H9 (cell line): ENCODE measurements at regions not wholly inside any gene's neighbourhood (a gene's known extent, or its start where the extent isn't known, plus 50 kb on each side); places are given as distances from the start of the nearest gene placed in this dataset.

Experiments used
- DNase-seq: peaks from one replicate; pipeline ENCODE4 v3.0.0-alpha.2; 2017
- H2AFZ ChIP-seq: one replicate; pipeline ENCODE4 v1.6.1; 2013; ENCODE audit warnings: mild to moderate bottlenecking, low read length, control low read depth, moderate library complexity
- H2AK5ac ChIP-seq: 2 replicates; pipeline ENCODE4 v1.6.1; 2013; ENCODE audit warnings: low read length, control low read depth, mixed read lengths; ENCODE audit not compliant: insufficient read length
- H2BK120ac ChIP-seq: one replicate; pipeline ENCODE4 v1.6.1; 2013; ENCODE audit warnings: low read depth, mild to moderate bottlenecking, low read length, control low read depth, inconsistent platforms; ENCODE audit not compliant: poor library complexity, severe bottlenecking
- H2BK12ac ChIP-seq: 2 replicates; pipeline ENCODE4 v1.6.1; 2013; ENCODE audit warnings: low read length, control low read depth, mixed read lengths, low read depth; ENCODE audit not compliant: insufficient read length
- H2BK15ac ChIP-seq: 2 replicates; pipeline ENCODE4 v1.6.1; 2013; ENCODE audit warnings: low read depth, low read length, control low read depth
- H2BK20ac ChIP-seq: one replicate; pipeline ENCODE4 v1.6.1; 2013; ENCODE audit warnings: low read depth, mild to moderate bottlenecking, low read length, control low read depth, inconsistent platforms; ENCODE audit not compliant: poor library complexity, severe bottlenecking
- H2BK5ac ChIP-seq: 2 replicates; pipeline ENCODE4 v1.6.1; 2013; ENCODE audit warnings: low read length, control low read depth, mixed read lengths; ENCODE audit not compliant: insufficient read length
- H3K14ac ChIP-seq: 2 replicates; pipeline ENCODE4 v1.6.1; 2013; ENCODE audit warnings: low read length, control low read depth; ENCODE audit not compliant: insufficient read depth
- H3K18ac ChIP-seq: 2 replicates; pipeline ENCODE4 v1.6.1; 2013; ENCODE audit warnings: low read depth, mild to moderate bottlenecking, mixed read lengths, low read length, control low read depth; ENCODE audit not compliant: insufficient read length
- H3K23ac ChIP-seq: 2 replicates; pipeline ENCODE4 v1.6.1; 2013; ENCODE audit warnings: low read length, control low read depth, mixed read lengths, low read depth; ENCODE audit not compliant: insufficient read length
- H3K23me2 ChIP-seq: 2 replicates; pipeline ENCODE4 v1.6.1; 2013; ENCODE audit warnings: low read depth, mild to moderate bottlenecking, mixed read lengths, low read length, control low read depth; ENCODE audit not compliant: insufficient read length, poor library complexity, severe bottlenecking
- H3K27ac ChIP-seq: 2 replicates; pipeline ENCODE4 v1.5.1; 2013; ENCODE audit warnings: low read length, control low read depth, mixed read lengths, low read depth; ENCODE audit not compliant: insufficient read length
- H3K27me3 ChIP-seq: 2 replicates; pipeline ENCODE4 v1.6.1; 2013; ENCODE audit warnings: low read length, control low read depth, inconsistent platforms; ENCODE audit not compliant: insufficient read depth
- H3K4ac ChIP-seq: 2 replicates; pipeline ENCODE4 v1.6.1; 2013; ENCODE audit warnings: low read depth, mild to moderate bottlenecking, control low read depth, inconsistent platforms, low read length, moderate library complexity
- H3K4me1 ChIP-seq: 2 replicates; pipeline ENCODE4 v1.6.1; 2013; ENCODE audit warnings: low read length, control low read depth, inconsistent platforms; ENCODE audit not compliant: insufficient read depth
- H3K4me2 ChIP-seq: 2 replicates; pipeline ENCODE4 v1.6.1; 2013; ENCODE audit warnings: low read length, control low read depth, mixed read lengths; ENCODE audit not compliant: insufficient read length, insufficient read depth
- H3K56ac ChIP-seq: 2 replicates; pipeline ENCODE4 v1.6.1; 2013; ENCODE audit warnings: low read depth, mild to moderate bottlenecking, mixed read lengths, low read length, control low read depth; ENCODE audit not compliant: insufficient read length
- H3K79me1 ChIP-seq: 2 replicates; pipeline ENCODE4 v1.6.1; 2013; ENCODE audit warnings: low read depth, mild to moderate bottlenecking, moderate library complexity, low read length, control low read depth, inconsistent platforms; ENCODE audit not compliant: insufficient read depth, poor library complexity, severe bottlenecking
- H3K79me2 ChIP-seq: 2 replicates; pipeline ENCODE4 v1.6.1; 2013; ENCODE audit warnings: low read length, control low read depth, inconsistent platforms; ENCODE audit not compliant: insufficient read depth
- H3K9ac ChIP-seq: 2 replicates; pipeline ENCODE4 v1.6.1; 2013; ENCODE audit warnings: low read length, control low read depth, mixed read lengths; ENCODE audit not compliant: insufficient read length; ENCODE audit errors: extremely low read depth
- H3K9me3 ChIP-seq: one replicate; pipeline ENCODE4 v1.6.1; 2013; ENCODE audit warnings: low read depth, low read length, inconsistent platforms; ENCODE audit not compliant: control insufficient read depth
- H3T11ph ChIP-seq: one replicate; pipeline ENCODE4 v1.6.1; 2013; ENCODE audit warnings: mild to moderate bottlenecking, low read length, control low read depth, inconsistent platforms
- H4K20me1 ChIP-seq: one replicate; pipeline ENCODE4 v1.6.1; 2013; ENCODE audit not compliant: control insufficient read depth, insufficient read length, insufficient read depth
- H4K5ac ChIP-seq: 2 replicates; pipeline ENCODE4 v1.6.1; 2013; ENCODE audit warnings: low read depth, mild to moderate bottlenecking, mixed read lengths, low read length, control low read depth; ENCODE audit not compliant: insufficient read length
- H4K8ac ChIP-seq: replicated peaks from 2 replicates; pipeline ENCODE4 v1.6.1; 2013; ENCODE audit warnings: low read length, control low read depth, mixed read lengths, low read depth; ENCODE audit not compliant: insufficient read length
- H4K91ac ChIP-seq: 2 replicates; pipeline ENCODE4 v1.6.1; 2013; ENCODE audit warnings: low read depth, mild to moderate bottlenecking, moderate library complexity, mixed read lengths, low read length, control low read depth; ENCODE audit not compliant: insufficient read length
- H3K27ac Mint-ChIP-seq, 3 experiments: 2 replicates in 2 of 3; 3 replicates in 1 of 3; pipeline ENCODE4 v1.8.0; 2020 to 2021; ENCODE audit warnings: mixed read lengths in 3 of 3, mild to moderate bottlenecking in 1 of 3, moderate library complexity in 1 of 3
- H3K27me3 Mint-ChIP-seq: 2 replicates; pipeline ENCODE4 v1.8.0; 2021; ENCODE audit warnings: low read depth, mild to moderate bottlenecking, moderate library complexity, mixed read lengths
- H3K36me3 Mint-ChIP-seq, 3 experiments: 2 replicates in 2 of 3; 3 replicates in 1 of 3; pipeline ENCODE4 v1.8.0; 2020 to 2021; ENCODE audit warnings: low read depth in 3 of 3, mixed read lengths in 3 of 3; ENCODE audit not compliant: insufficient read depth in 1 of 3
- H3K4me1 Mint-ChIP-seq, 2 experiments: 2 replicates each; pipeline ENCODE4 v1.8.0; 2020; ENCODE audit warnings: mixed read lengths in 2 of 2
- H3K4me3 Mint-ChIP-seq, 2 experiments: 2 replicates in 1 of 2; 3 replicates in 1 of 2; pipeline ENCODE4 v1.8.0; 2020 to 2021; ENCODE audit warnings: mild to moderate bottlenecking in 2 of 2, mixed read lengths in 2 of 2, moderate library complexity in 1 of 2
- H3K9me3 Mint-ChIP-seq, 2 experiments: 2 replicates in 1 of 2; 3 replicates in 1 of 2; pipeline ENCODE4 v1.8.0; 2020; ENCODE audit warnings: mild to moderate bottlenecking in 2 of 2, mixed read lengths in 2 of 2, moderate library complexity in 1 of 2
- WGBS: extraction: QIAGEN DNeasy Blood & Tissue Kit; methylation state at CpG from one replicate; pipeline ENCODE4 v1.1.7; 2013; ENCODE audit warnings: missing lambda C conversion rate, low lambda C conversion rate, mixed read lengths; ENCODE audit not compliant: insufficient read length; ENCODE audit errors: extremely low coverage; 5-methylcytosine and 5-hydroxymethylcytosine counted together
- TF ChIP-seq, protein P1 (sequence below): fragments of 200-600 bp; sonication (generic); conservative IDR thresholded peaks from 3 replicates; pipeline ENCODE4 v1.8.0; 2021; ENCODE audit warnings: antibody characterized with exemption, mild to moderate bottlenecking

DNA sequence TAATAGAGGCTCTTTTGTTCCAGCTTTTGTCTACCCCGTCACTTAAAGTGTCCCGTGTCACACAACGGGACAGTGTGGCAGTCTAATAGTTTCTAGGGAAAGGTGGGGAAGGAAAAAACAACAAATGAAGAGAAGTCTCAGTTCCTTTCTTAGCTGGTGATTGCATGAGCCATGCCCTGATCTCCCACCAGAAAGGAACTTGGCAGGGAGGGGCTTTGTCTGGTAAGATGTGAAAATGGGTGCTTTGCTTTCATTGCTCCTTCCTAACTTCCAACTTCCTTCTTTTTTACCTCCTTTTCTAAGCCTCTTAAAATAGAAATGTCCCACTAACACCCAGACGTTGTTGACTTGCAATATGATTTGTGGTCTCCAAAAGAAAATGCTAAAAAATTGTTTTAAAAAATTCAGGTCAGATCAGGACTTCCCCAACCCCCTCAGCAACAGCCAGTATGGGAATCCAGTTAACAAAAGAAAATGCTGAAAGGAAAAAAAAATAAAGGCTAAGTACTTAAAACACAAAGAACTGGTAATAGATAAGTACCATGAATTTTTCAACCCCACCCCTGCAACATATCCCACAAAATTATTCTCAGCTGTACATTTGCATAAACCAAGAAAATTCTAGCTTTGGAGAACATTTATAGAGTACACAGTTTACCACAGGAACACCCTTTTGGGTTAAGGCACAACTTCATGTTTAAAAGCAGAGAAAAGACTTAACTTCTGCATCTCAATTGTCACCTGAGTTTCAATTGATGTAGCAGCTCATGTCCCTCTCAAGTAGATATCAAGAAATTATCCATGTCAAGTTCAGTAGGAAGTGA, 106.2 kb downstream of the NIBAN1 start:
- H3K36me3 Mint-ChIP-seq: no peaks in the 10 kb centered on the region
- H3K79me2 ChIP-seq: no peaks in the 10 kb centered on the region
- no peak overlapping the region for H2BK20ac ChIP-seq
- H3K9me3 ChIP-seq: no peaks in the 10 kb centered on the region
- peak overlapping the region in 1 of 3 experiments; percentile 3; a peak in 2 of 7 replicates for H3K27ac Mint-ChIP-seq
- H3K79me1 ChIP-seq: no peaks in the 10 kb centered on the region
- no peak overlapping the region for H3K4me2 ChIP-seq
- no peaks in the 10 kb centered on the region for H3K27me3 ChIP-seq
- H3K23me2 ChIP-seq: no peaks in the 10 kb centered on the region
- no peak overlapping the region for H3K9ac ChIP-seq
- H3T11ph ChIP-seq: no peak overlapping the region
- no peaks in the 10 kb centered on the region for H3K9me3 Mint-ChIP-seq
- H4K5ac ChIP-seq: no peak overlapping the region
- H3K4me1 Mint-ChIP-seq: no peaks in the 10 kb centered on the region; a peak in 2 of 4 replicates
- no peaks in the 10 kb centered on the region for H3K4me1 ChIP-seq
- H4K20me1 ChIP-seq: no peaks in the 10 kb centered on the region
- no peak overlapping the region for H2AFZ ChIP-seq
- WGBS: no CpG with 5 or more reads among the region's 4 CpGs
- no peak overlapping the region for H4K8ac ChIP-seq
- no peak overlapping the region for H3K18ac ChIP-seq
- no peak overlapping the region for H3K4ac ChIP-seq
- H3K27ac ChIP-seq: no peak overlapping the region
- DNase-seq: no peak
- no peak overlapping the region for H3K4me3 Mint-ChIP-seq
- no peak overlapping the region for H3K56ac ChIP-seq
- H3K23ac ChIP-seq: no peak overlapping the region
- no peak overlapping the region for H2BK12ac ChIP-seq
- no peak overlapping the region for H2BK15ac ChIP-seq
- H3K27me3 Mint-ChIP-seq: no peaks in the 10 kb centered on the region
- TF ChIP-seq, protein P1, sequence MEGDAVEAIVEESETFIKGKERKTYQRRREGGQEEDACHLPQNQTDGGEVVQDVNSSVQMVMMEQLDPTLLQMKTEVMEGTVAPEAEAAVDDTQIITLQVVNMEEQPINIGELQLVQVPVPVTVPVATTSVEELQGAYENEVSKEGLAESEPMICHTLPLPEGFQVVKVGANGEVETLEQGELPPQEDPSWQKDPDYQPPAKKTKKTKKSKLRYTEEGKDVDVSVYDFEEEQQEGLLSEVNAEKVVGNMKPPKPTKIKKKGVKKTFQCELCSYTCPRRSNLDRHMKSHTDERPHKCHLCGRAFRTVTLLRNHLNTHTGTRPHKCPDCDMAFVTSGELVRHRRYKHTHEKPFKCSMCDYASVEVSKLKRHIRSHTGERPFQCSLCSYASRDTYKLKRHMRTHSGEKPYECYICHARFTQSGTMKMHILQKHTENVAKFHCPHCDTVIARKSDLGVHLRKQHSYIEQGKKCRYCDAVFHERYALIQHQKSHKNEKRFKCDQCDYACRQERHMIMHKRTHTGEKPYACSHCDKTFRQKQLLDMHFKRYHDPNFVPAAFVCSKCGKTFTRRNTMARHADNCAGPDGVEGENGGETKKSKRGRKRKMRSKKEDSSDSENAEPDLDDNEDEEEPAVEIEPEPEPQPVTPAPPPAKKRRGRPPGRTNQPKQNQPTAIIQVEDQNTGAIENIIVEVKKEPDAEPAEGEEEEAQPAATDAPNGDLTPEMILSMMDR: no peak
- H4K91ac ChIP-seq: no peak overlapping the region
- H3K14ac ChIP-seq: no peak overlapping the region
- no peak overlapping the region for H2BK5ac ChIP-seq
- no peak overlapping the region for H2AK5ac ChIP-seq
- H2BK120ac ChIP-seq: no peak overlapping the region
